ENCODE measurements at regions not wholly inside any gene's neighbourhood (a gene's known extent, or its start where the extent isn't known, plus 50 kb on each side); places are given as distances from the start of the nearest gene placed in this dataset.
A peak's percentile ranks its signal among the peaks of the same experiment; 100 is the strongest.

DNA sequence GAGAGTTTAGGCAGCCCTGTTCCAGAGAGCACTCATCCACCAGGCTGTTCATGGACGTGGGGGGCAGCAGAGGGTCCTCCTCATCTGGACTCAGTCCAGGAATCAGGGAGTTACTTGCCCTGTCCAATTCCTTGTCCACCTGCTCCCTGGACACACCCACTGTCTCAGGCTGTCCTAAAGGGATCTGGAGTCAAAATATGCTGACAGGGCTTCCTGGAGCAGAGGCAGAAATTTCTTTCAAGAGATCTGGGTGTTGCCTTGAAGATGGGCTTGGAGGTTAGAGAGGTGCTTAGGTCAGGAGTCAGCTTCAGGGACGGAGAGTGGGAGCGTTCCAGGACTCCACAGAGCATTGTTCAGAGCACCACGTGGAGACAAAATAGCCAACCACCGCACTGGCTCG is 65.8 kb upstream of the SHISA2 start:
- TF ChIP-seq RARB (CRISPR knock-in tag; IDR thresholded peaks at IDR 0.05), result no peak
- TF ChIP-seq POLR2A (IDR thresholded peaks at IDR 0.05; ENCODE audit: low read length), result no peak
- TF ChIP-seq MAFK (IDR thresholded peaks at IDR 0.05; ENCODE audit: partially characterized antibody), result peak; percentile 34
- no peak for TF ChIP-seq POLR2AphosphoS2 (conservative IDR thresholded peaks at IDR 0.05; ENCODE audit: low read length)
- TF ChIP-seq, protein P1, sequence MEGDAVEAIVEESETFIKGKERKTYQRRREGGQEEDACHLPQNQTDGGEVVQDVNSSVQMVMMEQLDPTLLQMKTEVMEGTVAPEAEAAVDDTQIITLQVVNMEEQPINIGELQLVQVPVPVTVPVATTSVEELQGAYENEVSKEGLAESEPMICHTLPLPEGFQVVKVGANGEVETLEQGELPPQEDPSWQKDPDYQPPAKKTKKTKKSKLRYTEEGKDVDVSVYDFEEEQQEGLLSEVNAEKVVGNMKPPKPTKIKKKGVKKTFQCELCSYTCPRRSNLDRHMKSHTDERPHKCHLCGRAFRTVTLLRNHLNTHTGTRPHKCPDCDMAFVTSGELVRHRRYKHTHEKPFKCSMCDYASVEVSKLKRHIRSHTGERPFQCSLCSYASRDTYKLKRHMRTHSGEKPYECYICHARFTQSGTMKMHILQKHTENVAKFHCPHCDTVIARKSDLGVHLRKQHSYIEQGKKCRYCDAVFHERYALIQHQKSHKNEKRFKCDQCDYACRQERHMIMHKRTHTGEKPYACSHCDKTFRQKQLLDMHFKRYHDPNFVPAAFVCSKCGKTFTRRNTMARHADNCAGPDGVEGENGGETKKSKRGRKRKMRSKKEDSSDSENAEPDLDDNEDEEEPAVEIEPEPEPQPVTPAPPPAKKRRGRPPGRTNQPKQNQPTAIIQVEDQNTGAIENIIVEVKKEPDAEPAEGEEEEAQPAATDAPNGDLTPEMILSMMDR (IDR thresholded peaks at IDR 0.05), result no peak
- no peak for TF ChIP-seq EP300 (IDR thresholded peaks at IDR 0.05)
- no peak for TF ChIP-seq JUN (IDR thresholded peaks at IDR 0.05)
- TF ChIP-seq, protein P2, sequence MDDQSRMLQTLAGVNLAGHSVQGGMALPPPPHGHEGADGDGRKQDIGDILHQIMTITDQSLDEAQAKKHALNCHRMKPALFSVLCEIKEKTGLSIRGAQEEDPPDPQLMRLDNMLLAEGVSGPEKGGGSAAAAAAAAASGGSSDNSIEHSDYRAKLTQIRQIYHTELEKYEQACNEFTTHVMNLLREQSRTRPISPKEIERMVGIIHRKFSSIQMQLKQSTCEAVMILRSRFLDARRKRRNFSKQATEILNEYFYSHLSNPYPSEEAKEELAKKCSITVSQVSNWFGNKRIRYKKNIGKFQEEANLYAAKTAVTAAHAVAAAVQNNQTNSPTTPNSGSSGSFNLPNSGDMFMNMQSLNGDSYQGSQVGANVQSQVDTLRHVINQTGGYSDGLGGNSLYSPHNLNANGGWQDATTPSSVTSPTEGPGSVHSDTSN (IDR thresholded peaks at IDR 0.05), result no peak
- TF ChIP-seq CHD2 (IDR thresholded peaks at IDR 0.05; ENCODE audit: low read length, partially characterized antibody), result no peak
- TF ChIP-seq CBX2 (IDR thresholded peaks at IDR 0.05; ENCODE audit: borderline replicate concordance, low read depth), result no peak
- TF ChIP-seq, protein P3, sequence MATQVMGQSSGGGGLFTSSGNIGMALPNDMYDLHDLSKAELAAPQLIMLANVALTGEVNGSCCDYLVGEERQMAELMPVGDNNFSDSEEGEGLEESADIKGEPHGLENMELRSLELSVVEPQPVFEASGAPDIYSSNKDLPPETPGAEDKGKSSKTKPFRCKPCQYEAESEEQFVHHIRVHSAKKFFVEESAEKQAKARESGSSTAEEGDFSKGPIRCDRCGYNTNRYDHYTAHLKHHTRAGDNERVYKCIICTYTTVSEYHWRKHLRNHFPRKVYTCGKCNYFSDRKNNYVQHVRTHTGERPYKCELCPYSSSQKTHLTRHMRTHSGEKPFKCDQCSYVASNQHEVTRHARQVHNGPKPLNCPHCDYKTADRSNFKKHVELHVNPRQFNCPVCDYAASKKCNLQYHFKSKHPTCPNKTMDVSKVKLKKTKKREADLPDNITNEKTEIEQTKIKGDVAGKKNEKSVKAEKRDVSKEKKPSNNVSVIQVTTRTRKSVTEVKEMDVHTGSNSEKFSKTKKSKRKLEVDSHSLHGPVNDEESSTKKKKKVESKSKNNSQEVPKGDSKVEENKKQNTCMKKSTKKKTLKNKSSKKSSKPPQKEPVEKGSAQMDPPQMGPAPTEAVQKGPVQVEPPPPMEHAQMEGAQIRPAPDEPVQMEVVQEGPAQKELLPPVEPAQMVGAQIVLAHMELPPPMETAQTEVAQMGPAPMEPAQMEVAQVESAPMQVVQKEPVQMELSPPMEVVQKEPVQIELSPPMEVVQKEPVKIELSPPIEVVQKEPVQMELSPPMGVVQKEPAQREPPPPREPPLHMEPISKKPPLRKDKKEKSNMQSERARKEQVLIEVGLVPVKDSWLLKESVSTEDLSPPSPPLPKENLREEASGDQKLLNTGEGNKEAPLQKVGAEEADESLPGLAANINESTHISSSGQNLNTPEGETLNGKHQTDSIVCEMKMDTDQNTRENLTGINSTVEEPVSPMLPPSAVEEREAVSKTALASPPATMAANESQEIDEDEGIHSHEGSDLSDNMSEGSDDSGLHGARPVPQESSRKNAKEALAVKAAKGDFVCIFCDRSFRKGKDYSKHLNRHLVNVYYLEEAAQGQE (IDR thresholded peaks at IDR 0.05), result no peak
- no peak for TF ChIP-seq CEBPB (IDR thresholded peaks at IDR 0.05)
- no peak for TF ChIP-seq ZC3H11A (IDR thresholded peaks at IDR 0.05)
